GM23248 (cell line): ENCODE measurements at regions not wholly inside any gene's neighbourhood (a gene's known extent, or its start where the extent isn't known, plus 50 kb on each side); places are given as distances from the start of the nearest gene placed in this dataset.

Source experiments
- DNase-seq: peaks from one replicate; pipeline ENCODE4 v3.0.0-alpha.2; 2015
- H2AFZ ChIP-seq: fragments of 200-600 bp; sonication (generic); 2 replicates; pipeline ENCODE4 v1.6.1; 2016; ENCODE audit warnings: antibody characterized with exemption
- H3F3A ChIP-seq: fragments of 200-600 bp; sonication (generic); 2 replicates; pipeline ENCODE4 v1.6.1; 2016; ENCODE audit warnings: mild to moderate bottlenecking, antibody characterized with exemption, mixed run types; ENCODE audit not compliant: insufficient read depth
- H3K27ac ChIP-seq: fragments of 200-600 bp; sonication (generic); 2 replicates; pipeline ENCODE4 v1.5.1; 2016; ENCODE audit warnings: mild to moderate bottlenecking
- H3K27me3 ChIP-seq: fragments of 200-600 bp; sonication (generic); replicated peaks from 2 replicates; pipeline ENCODE4 v1.6.1; 2016; ENCODE audit warnings: mild to moderate bottlenecking; ENCODE audit not compliant: insufficient read depth
- H3K36me3 ChIP-seq: fragments of 200-600 bp; sonication (generic); 2 replicates; pipeline ENCODE4 v1.6.1; 2016; ENCODE audit warnings: low read depth, mild to moderate bottlenecking
- H3K4me1 ChIP-seq: fragments of 200-600 bp; sonication (generic); 2 replicates; pipeline ENCODE4 v1.6.1; 2016; ENCODE audit warnings: mild to moderate bottlenecking; ENCODE audit not compliant: insufficient read depth
- H3K4me2 ChIP-seq: fragments of 200-600 bp; sonication (generic); one replicate; pipeline ENCODE4 v1.6.1; 2016; ENCODE audit warnings: mild to moderate bottlenecking; ENCODE audit not compliant: unreplicated experiment
- H3K4me3 ChIP-seq: fragments of 200-600 bp; sonication (generic); 2 replicates; pipeline ENCODE4 v1.5.1; 2016; ENCODE audit warnings: mild to moderate bottlenecking
- H3K79me2 ChIP-seq: fragments of 200-600 bp; sonication (generic); 2 replicates; pipeline ENCODE4 v1.6.1; 2016; ENCODE audit warnings: mild to moderate bottlenecking; ENCODE audit not compliant: insufficient read depth
- H3K9ac ChIP-seq: fragments of 200-600 bp; sonication (generic); 2 replicates; pipeline ENCODE4 v1.6.1; 2016; ENCODE audit warnings: mild to moderate bottlenecking
- H3K9me2 ChIP-seq: fragments of 200-600 bp; sonication (generic); 2 replicates; pipeline ENCODE4 v1.6.1; 2016; ENCODE audit warnings: mixed run types, mild to moderate bottlenecking, moderate library complexity; ENCODE audit not compliant: insufficient read depth
- H3K9me3 ChIP-seq: fragments of 200-600 bp; sonication (generic); one replicate; pipeline ENCODE4 v1.6.1; 2017; ENCODE audit warnings: low read depth
- H4K20me1 ChIP-seq: fragments of 200-600 bp; sonication (generic); 2 replicates; pipeline ENCODE4 v1.6.0; 2016; ENCODE audit not compliant: insufficient read depth
- EZH2 ChIP-seq: fragments of 200-600 bp; sonication (generic); IDR thresholded peaks from 2 replicates; pipeline ENCODE4 v1.6.1; 2018; ENCODE audit warnings: antibody characterized with exemption, mild to moderate bottlenecking; ENCODE audit not compliant: insufficient read depth, poor library complexity, severe bottlenecking
- EZH2phosphoT487 ChIP-seq: fragments of 200-600 bp; sonication (generic); IDR thresholded peaks from 2 replicates; pipeline ENCODE4 v1.6.1; 2018; ENCODE audit warnings: antibody characterized with exemption, moderate library complexity, mild to moderate bottlenecking, low read depth; ENCODE audit not compliant: insufficient read depth
- WGBS, 2 experiments: methylation state at CpG; one replicate each; pipeline ENCODE4 v1.1.6; 2015 to 2017; ENCODE audit warnings: low lambda C conversion rate in 2 of 2, low coverage in 1 of 2; ENCODE audit errors: missing lambda C conversion rate in 2 of 2; 5-methylcytosine and 5-hydroxymethylcytosine counted together
- in situ Hi-C: fragments of 300-500 bp; cut with MboI; formaldehyde crosslinking; loops from 2 replicates; pipeline ENCODE4 v1.15.0; 2020

- H3K4me3 ChIP-seq, result no peak overlapping the region
- TF ChIP-seq EZH2 (no peak), EZH2phosphoT487 (no peak)
- H3K9ac ChIP-seq, result no peak overlapping the region
- H3K4me1 ChIP-seq, result peaks cover 15% of the 10 kb centered on the region
- in situ Hi-C loops, result no loop called here
- no peaks in the 10 kb centered on the region for H3K27me3 ChIP-seq
- 88% methylated on average over 3 of the region's 3 CpGs for WGBS, 2 experiments
- H3K9me2 ChIP-seq, result no peaks in the 10 kb centered on the region
- DNase-seq, result no peak
- no peak overlapping the region for H3K4me2 ChIP-seq
- H2AFZ ChIP-seq, result no peak overlapping the region; the same call in 1 of the 2 replicates
- no peaks in the 10 kb centered on the region for H3K79me2 ChIP-seq
- H3F3A ChIP-seq, result 0 out of 2 replicates have a peak, but pooled peaks cover 12% of the 10 kb centered on the region
- no peaks in the 10 kb centered on the region for H4K20me1 ChIP-seq
- peak overlapping the region; percentile 34; the same call in 1 of the 2 replicates for H3K27ac ChIP-seq
- no peaks in the 10 kb centered on the region for H3K9me3 ChIP-seq
- H3K36me3 ChIP-seq, result no peaks in the 10 kb centered on the region
Measured at GRCh38 chr10:91690412-91690811, 57.5 kb upstream of the PPP1R3C start.

GRCh38 chr10:91689731-91690168 lies 56.9 kb upstream of the PPP1R3C start:
- H3K9me2 ChIP-seq, result no peaks in the 10 kb centered on the region
- H3K36me3 ChIP-seq, result no peaks in the 10 kb centered on the region
- in situ Hi-C loops, result no loop called here
- WGBS, 2 experiments, result 20 to 34% methylated on average over 2 of the region's 2 CpGs
- no peaks in the 10 kb centered on the region for H3K9me3 ChIP-seq
- no peak overlapping the region for H3K4me3 ChIP-seq
- H2AFZ ChIP-seq, result peak overlapping the region; percentile 51
- no peaks in the 10 kb centered on the region for H3K27me3 ChIP-seq
- H3K4me1 ChIP-seq, result peaks cover 19% of the 10 kb centered on the region
- no peak overlapping the region for H3K4me2 ChIP-seq
- peaks cover 14% of the 10 kb centered on the region for H3F3A ChIP-seq
- peak; percentile 76 for DNase-seq
- no peaks in the 10 kb centered on the region for H4K20me1 ChIP-seq
- H3K27ac ChIP-seq, result peak overlapping the region; percentile 34
- H3K9ac ChIP-seq, result peak overlapping the region; percentile 7; the same call in 1 of the 2 replicates
- no peak for TF ChIP-seq EZH2
- TF ChIP-seq EZH2phosphoT487, result no peak
- H3K79me2 ChIP-seq, result no peaks in the 10 kb centered on the region

GRCh38 chr10:91684841-91685240 lies 52.0 kb upstream of the PPP1R3C start:
- peaks cover 32% of the 10 kb centered on the region for H3F3A ChIP-seq
- no peaks in the 10 kb centered on the region for H3K9me3 ChIP-seq
- peak overlapping the region; percentile 65 for H3K4me2 ChIP-seq
- DNase-seq, result peak; percentile 31
- WGBS, 2 experiments, result 7 to 8% methylated on average over 2 of the region's 2 CpGs
- H3K4me1 ChIP-seq, result peaks cover 45% of the 10 kb centered on the region
- H3K27ac ChIP-seq, result peak overlapping the region; percentile 58; the same call in 1 of the 2 replicates
- no peaks in the 10 kb centered on the region for H3K36me3 ChIP-seq
- no peaks in the 10 kb centered on the region for H3K9me2 ChIP-seq
- no peaks in the 10 kb centered on the region for H3K79me2 ChIP-seq
- H4K20me1 ChIP-seq, result no peaks in the 10 kb centered on the region
- H3K9ac ChIP-seq, result no peak overlapping the region
- no peak overlapping the region for H2AFZ ChIP-seq
- TF ChIP-seq EZH2phosphoT487 (no peak), EZH2 (no peak)
- H3K4me3 ChIP-seq, result no peak overlapping the region
- H3K27me3 ChIP-seq, result no peaks in the 10 kb centered on the region
- in situ Hi-C loops, result no loop called here

- Histone ChIP-seq H3K27ac (peak overlapping the region; percentile 58), H3K9me3 (no peaks in the 10 kb centered on the region), H3K79me2 (no peaks in the 10 kb centered on the region), H3K9me2 (no peaks in the 10 kb centered on the region), H3K9ac (peak overlapping the region; percentile 37; the same call in 1 of the 2 replicates), H3K4me3 (peak overlapping the region; percentile 2; the same call in 1 of the 2 replicates), H4K20me1 (no peaks in the 10 kb centered on the region), H3F3A (peaks cover 29% of the 10 kb centered on the region), H3K4me1 (peaks cover 42% of the 10 kb centered on the region), H3K27me3 (no peaks in the 10 kb centered on the region), H2AFZ (no peak overlapping the region), H3K36me3 (no peaks in the 10 kb centered on the region), H3K4me2 (peak overlapping the region; percentile 65)
- TF ChIP-seq EZH2phosphoT487 (no peak), EZH2 (no peak)
- DNase-seq, result peak; percentile 95
- in situ Hi-C loops, result no loop called here
- WGBS, 2 experiments, result 0% methylated on average over 5 of the region's 5 CpGs
Measured at GRCh38 chr10:91683975-91684374, 51.1 kb upstream of the PPP1R3C start.
